T-cell (primary cell): ENCODE measurements at regions not wholly inside any gene's neighbourhood (a gene's known extent, or its start where the extent isn't known, plus 50 kb on each side); places are given as distances from the start of the nearest gene placed in this dataset.

Experiments used
- ATAC-seq, 4 experiments: fragments of 200-7000 bp in 3 of 4; fragments of 150-1000 bp in 1 of 4; cut with Tn5 transposase; replicated peaks in 1 of 4; 1 replicate in 3 of 4; 2 replicates in 1 of 4; pipeline ENCODE4 v1.10.0; 2021; ENCODE audit warnings: moderate library complexity in 3 of 4, mild to moderate bottlenecking in 2 of 4, moderate number of reproducible peaks in 1 of 4
- CTCF ChIA-PET, 2 donors: fragments of 300-600 bp; sonication (Branson Sonifier 250); formaldehyde crosslinking; loops; one replicate each; lab custom pipeline; 2022; ENCODE audit warnings: antibody characterized with exemption in 2 of 2; lab: Charles Lee
- POLR2A ChIA-PET, 2 donors: fragments of 300-600 bp; sonication (Branson Sonifier 250); formaldehyde crosslinking; loops; one replicate each; lab custom pipeline; 2022; ENCODE audit warnings: antibody characterized with exemption in 2 of 2; lab: Charles Lee
- DNase-seq, 35 experiments: peaks; one replicate each; pipeline versions ENCODE4 v3.0.0 to v3.0.0-alpha.2; 2013 to 2023
- H3K27ac ChIP-seq: one replicate; pipeline ENCODE4 v1.5.1; 2013; ENCODE audit warnings: low read length
- H3K27me3 ChIP-seq, 2 experiments: replicated peaks in 1 of 2; 1 replicate in 1 of 2; 2 replicates in 1 of 2; pipeline versions ENCODE4 v1.6.1 to v1.7.0; 2013; ENCODE audit warnings: low read length in 1 of 2, mixed read lengths in 1 of 2; ENCODE audit not compliant: control insufficient read depth in 2 of 2, insufficient read depth in 2 of 2; ENCODE audit errors: extremely low read depth in 1 of 2
- H3K36me3 ChIP-seq, 2 donors: 1 replicate in 1 of 2; 2 replicates in 1 of 2; pipeline versions ENCODE4 v1.6.1 to v1.7.0; 2013; ENCODE audit warnings: low read length in 1 of 2; ENCODE audit not compliant: control insufficient read depth in 2 of 2, insufficient read depth in 1 of 2; ENCODE audit errors: extremely low read depth in 1 of 2
- H3K4me1 ChIP-seq, 2 experiments: 1 replicate in 1 of 2; 2 replicates in 1 of 2; pipeline versions ENCODE4 v1.6.1 to v1.7.0; 2013; ENCODE audit warnings: low read length in 2 of 2, mixed read lengths in 1 of 2; ENCODE audit not compliant: insufficient read depth in 2 of 2, control insufficient read depth in 1 of 2; ENCODE audit errors: extremely low read depth in 1 of 2
- H3K4me3 ChIP-seq, 2 donors: 1 replicate in 1 of 2; 2 replicates in 1 of 2; pipeline versions ENCODE4 v1.5.1 to v1.7.0; 2013; ENCODE audit warnings: mild to moderate bottlenecking in 2 of 2, low read length in 1 of 2, moderate library complexity in 1 of 2; ENCODE audit not compliant: control insufficient read depth in 1 of 2; ENCODE audit errors: extremely low read depth in 1 of 2
- H3K9me3 ChIP-seq: 2 replicates; pipeline ENCODE4 v1.7.0; 2013
- H3K27ac Mint-ChIP-seq, 2 donors: one replicate each; pipeline ENCODE4 v1.8.0; 2020 to 2021; ENCODE audit warnings: mild to moderate bottlenecking in 2 of 2, mixed read lengths in 2 of 2
- H3K27me3 Mint-ChIP-seq, 2 donors: one replicate each; pipeline ENCODE4 v1.8.0; 2021 to 2022; ENCODE audit warnings: mixed read lengths in 2 of 2
- H3K36me3 Mint-ChIP-seq: one replicate; pipeline ENCODE4 v1.8.0; 2021; ENCODE audit warnings: mixed read lengths
- H3K4me1 Mint-ChIP-seq, 3 donors: one replicate each; pipeline ENCODE4 v1.8.0; 2020 to 2022; ENCODE audit warnings: mixed read lengths in 3 of 3, mild to moderate bottlenecking in 1 of 3
- H3K4me3 Mint-ChIP-seq, 3 donors: one replicate each; pipeline ENCODE4 v1.8.0; 2020 to 2022; ENCODE audit warnings: mild to moderate bottlenecking in 3 of 3, mixed read lengths in 3 of 3, moderate library complexity in 3 of 3
- H3K9me3 Mint-ChIP-seq, 3 donors: one replicate each; pipeline ENCODE4 v1.8.0; 2020 to 2022; ENCODE audit warnings: mixed read lengths in 3 of 3
- WGBS: methylation state at CpG from one replicate; pipeline ENCODE4 v1.1.5; 2013; ENCODE audit warnings: missing lambda C conversion rate; ENCODE audit not compliant: insufficient coverage; 5-methylcytosine and 5-hydroxymethylcytosine counted together

DNA sequence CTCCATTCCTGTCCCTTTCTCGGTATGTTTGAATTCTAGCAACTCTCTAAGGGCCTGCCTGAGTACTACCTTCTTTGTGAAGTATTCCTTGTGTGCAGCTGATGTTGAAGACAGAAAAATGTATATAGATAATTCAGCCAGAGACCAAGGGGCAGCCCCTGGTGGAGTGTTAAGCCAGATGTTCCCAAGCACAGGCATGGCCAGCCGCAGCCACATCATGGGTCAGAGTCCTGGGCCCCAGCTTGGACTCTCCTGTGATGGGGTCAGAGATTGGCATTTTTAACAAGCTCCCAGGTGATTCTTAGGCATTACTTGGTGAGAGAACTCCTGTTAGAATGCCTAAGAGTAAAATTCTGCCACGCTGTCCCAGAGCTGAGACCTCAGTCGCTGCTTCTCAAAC is 100.8 kb downstream of the IRF8 start:
- Mint-ChIP-seq H3K27me3 (no peaks in the 10 kb centered on the region), H3K27ac (no peak overlapping the region), H3K36me3 (no peaks in the 10 kb centered on the region), H3K4me3 (no peak overlapping the region), H3K4me1 (peaks cover 13 to 24% (median 17%) of the 10 kb centered on the region in 3 donors), H3K9me3 (no peaks in the 10 kb centered on the region)
- H3K4me3 ChIP-seq, result no peak overlapping the region
- CTCF ChIA-PET, result no interaction called here
- POLR2A ChIA-PET, result no interaction called here
- H3K27ac ChIP-seq, result no peak overlapping the region
- peaks cover 0 to 13% of the 10 kb centered on the region in 2 experiments for H3K4me1 ChIP-seq
- ATAC-seq (no peak), DNase-seq (no peak)
- H3K9me3 ChIP-seq, result no peaks in the 10 kb centered on the region
- WGBS, result 100% methylated on average over 1 of the region's 4 CpGs
- peaks cover 0 to 2% of the 10 kb centered on the region in 2 experiments for H3K27me3 ChIP-seq
- no peaks in the 10 kb centered on the region for H3K36me3 ChIP-seq

DNA sequence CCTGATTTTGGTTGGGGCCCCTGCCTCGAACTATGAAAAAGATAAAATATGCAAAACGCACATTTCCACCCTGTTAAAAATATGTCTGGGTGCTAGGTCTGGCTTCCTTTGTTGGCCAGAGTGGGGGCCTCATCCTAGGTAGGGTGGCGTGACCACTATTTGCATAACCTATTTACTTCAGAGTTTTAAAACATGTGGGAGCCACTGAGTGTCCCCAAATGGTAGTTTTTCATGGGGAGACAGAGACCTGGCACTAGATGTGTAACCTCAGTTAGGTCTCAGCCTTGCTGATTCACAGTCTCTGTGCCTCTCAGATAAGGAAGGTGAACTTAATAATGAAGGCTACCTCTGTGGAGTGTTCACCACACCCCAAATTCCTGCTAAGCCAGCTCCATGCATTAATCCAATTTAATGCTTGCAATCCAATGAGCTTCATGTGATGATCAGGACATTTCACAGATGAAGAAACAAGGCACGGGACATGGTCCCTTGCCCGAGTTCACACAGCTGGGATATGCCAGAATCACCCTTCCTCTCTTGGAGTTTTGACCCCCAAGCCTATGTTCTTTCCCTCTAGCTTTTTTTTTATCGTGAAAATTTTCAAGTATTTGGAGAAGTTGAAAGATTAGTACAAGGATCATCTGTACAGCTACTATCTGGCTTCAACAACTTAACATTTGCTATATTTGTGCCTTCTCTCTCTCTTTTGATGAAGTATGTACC is 103.4 kb downstream of the IRF8 start:
- Histone ChIP-seq H3K4me3 (no peak overlapping the region), H3K9me3 (no peaks in the 10 kb centered on the region), H3K27me3 (no peaks in the 10 kb centered on the region), H3K4me1 (peaks cover 0 to 5% of the 10 kb centered on the region in 2 experiments), H3K36me3 (no peaks in the 10 kb centered on the region), H3K27ac (no peak overlapping the region)
- CTCF ChIA-PET, result interaction anchor here in 1 of 2 donors (0.6 kb wide), 1 partner anchor 16 kb away, joined by 4 read pairs; no protein-coding TSS in a partner anchor
- Mint-ChIP-seq H3K27ac (no peak overlapping the region), H3K9me3 (no peaks in the 10 kb centered on the region), H3K4me3 (no peak overlapping the region), H3K27me3 (no peaks in the 10 kb centered on the region), H3K4me1 (peaks cover 10 to 12% (median 12%) of the 10 kb centered on the region in 3 donors), H3K36me3 (no peaks in the 10 kb centered on the region)
- POLR2A ChIA-PET, result interaction anchor here in 1 of 2 donors (0.5 kb wide), 1 partner anchor 404 kb away, joined by 8 read pairs; no protein-coding TSS in a partner anchor
- DNase-seq, result no peak
- WGBS, result no CpG with 5 or more reads among the region's 6 CpGs
- no peak for ATAC-seq

DNA sequence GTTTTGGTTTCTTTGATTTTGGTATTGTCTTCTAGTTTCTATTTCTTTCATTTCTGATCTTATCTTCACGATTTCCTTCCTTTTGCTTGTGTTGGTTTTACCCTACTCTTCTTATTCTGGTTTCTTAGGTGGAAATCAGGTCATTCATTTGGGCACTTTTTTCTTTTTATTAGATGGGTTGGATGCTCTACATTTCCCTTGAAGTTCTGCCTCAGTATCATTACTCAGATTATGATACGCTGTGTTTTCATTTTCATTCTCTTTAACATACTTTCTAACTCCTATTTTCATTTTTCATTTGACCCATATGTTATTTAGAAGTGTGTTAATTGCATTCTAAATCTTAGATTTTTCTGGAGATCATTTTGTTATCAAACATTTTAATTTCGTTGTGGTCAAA is 108.6 kb downstream of the IRF8 start:
- Histone ChIP-seq H3K4me3 (no peak overlapping the region), H3K27me3 (peaks cover 0 to 11% of the 10 kb centered on the region in 2 experiments), H3K9me3 (no peaks in the 10 kb centered on the region), H3K36me3 (no peaks in the 10 kb centered on the region), H3K4me1 (no peaks in the 10 kb centered on the region), H3K27ac (no peak overlapping the region)
- Mint-ChIP-seq H3K9me3 (no peaks in the 10 kb centered on the region), H3K4me1 (peaks cover 13 to 23% (median 19%) of the 10 kb centered on the region in 3 donors), H3K4me3 (peak overlapping the region in 1 of 3 donors; percentile 6), H3K36me3 (no peaks in the 10 kb centered on the region), H3K27ac (no peak overlapping the region), H3K27me3 (peaks cover 0 to 6% of the 10 kb centered on the region in 2 donors)
- POLR2A ChIA-PET, result no interaction called here
- CTCF ChIA-PET, result no interaction called here
- DNase-seq (no peak), ATAC-seq (no peak)
- no CpG with 5 or more reads among the region's 3 CpGs for WGBS

DNA sequence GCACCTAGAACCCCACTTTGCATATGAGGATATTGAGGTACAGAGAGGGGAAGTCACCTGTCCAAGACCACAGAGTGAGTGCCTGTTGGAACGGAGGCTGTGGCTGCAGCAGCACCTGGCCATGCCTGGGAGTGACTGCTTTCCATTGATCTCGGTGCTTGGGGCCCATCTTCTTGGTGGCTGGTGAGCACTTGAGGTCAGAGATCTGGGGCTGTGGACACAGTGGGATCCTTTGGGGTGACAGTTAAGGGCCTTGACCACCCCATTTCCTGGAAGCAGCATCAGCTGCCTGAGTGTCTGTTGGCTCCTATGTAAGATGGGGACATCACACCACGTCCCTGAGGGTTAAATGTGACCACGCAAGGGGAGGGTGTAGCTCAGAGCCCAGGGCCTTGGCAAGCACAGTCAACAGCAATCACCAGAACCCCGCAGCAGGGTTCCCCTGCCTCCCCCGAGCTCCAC is 111.7 kb downstream of the IRF8 start:
- Histone ChIP-seq H3K27me3 (peaks cover 0 to 11% of the 10 kb centered on the region in 2 experiments), H3K9me3 (no peaks in the 10 kb centered on the region), H3K4me1 (no peaks in the 10 kb centered on the region), H3K36me3 (no peaks in the 10 kb centered on the region), H3K27ac (no peak overlapping the region), H3K4me3 (no peak overlapping the region)
- H3K4me1 Mint-ChIP-seq, result peaks cover 13 to 23% (median 19%) of the 10 kb centered on the region in 3 donors
- DNase-seq (no peak), ATAC-seq (no peak)
- POLR2A ChIA-PET, result no interaction called here
- CTCF ChIA-PET, result interaction anchor here (0.6 to 1.1 kb wide), 2 partner anchors 25 to 190 kb away, joined by 3 to 5 read pairs; no protein-coding TSS in a partner anchor
- H3K27me3 Mint-ChIP-seq, result peaks cover 2 to 10% of the 10 kb centered on the region in 2 donors
- H3K9me3 Mint-ChIP-seq, result peaks cover 0 to 4% (median 0%) of the 10 kb centered on the region in 3 donors
- 65% methylated on average over 3 of the region's 6 CpGs for WGBS
- no peak overlapping the region for H3K4me3 Mint-ChIP-seq
- no peaks in the 10 kb centered on the region for H3K36me3 Mint-ChIP-seq
- no peak overlapping the region for H3K27ac Mint-ChIP-seq

DNA sequence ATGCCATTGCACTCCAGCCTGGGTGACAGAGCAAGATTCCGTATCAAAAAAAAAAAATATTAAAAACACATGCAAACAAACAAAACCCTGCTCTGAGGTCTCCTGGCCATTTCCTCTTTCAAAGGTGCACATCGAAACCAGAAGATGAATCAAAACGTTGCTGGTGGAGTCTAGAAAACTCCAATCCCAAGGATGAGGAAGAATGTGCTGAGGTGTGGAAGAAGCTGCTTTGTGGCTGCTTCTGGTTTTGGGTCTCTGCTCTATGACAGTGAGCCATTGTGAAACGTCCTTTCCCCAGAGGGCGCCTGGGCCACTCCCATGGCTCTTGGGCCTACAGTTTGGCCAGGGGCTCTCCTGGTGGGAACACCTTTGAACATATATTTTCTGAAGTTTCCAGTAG is 112.6 kb downstream of the IRF8 start:
- ATAC-seq (no peak), DNase-seq (no peak)
- H3K9me3 Mint-ChIP-seq, result peaks cover 0 to 4% (median 0%) of the 10 kb centered on the region in 3 donors
- no peak overlapping the region for H3K4me3 Mint-ChIP-seq
- Histone ChIP-seq H3K4me1 (no peaks in the 10 kb centered on the region), H3K4me3 (no peak overlapping the region), H3K27me3 (peaks cover 0 to 12% of the 10 kb centered on the region in 2 experiments), H3K36me3 (no peaks in the 10 kb centered on the region), H3K9me3 (no peaks in the 10 kb centered on the region), H3K27ac (no peak overlapping the region)
- H3K36me3 Mint-ChIP-seq, result no peaks in the 10 kb centered on the region
- ChIA-PET POLR2A (no interaction called here), CTCF (interaction anchor here (0.7 to 1.6 kb wide), 3 partner anchors 190 to 192 kb away, joined by 3 to 7 read pairs (median 5); no protein-coding TSS in a partner anchor)
- peaks cover 13 to 23% (median 19%) of the 10 kb centered on the region in 3 donors for H3K4me1 Mint-ChIP-seq
- 67% methylated on average over 4 of the region's 5 CpGs for WGBS
- peaks cover 4 to 10% of the 10 kb centered on the region in 2 donors for H3K27me3 Mint-ChIP-seq
- no peak overlapping the region for H3K27ac Mint-ChIP-seq

DNA sequence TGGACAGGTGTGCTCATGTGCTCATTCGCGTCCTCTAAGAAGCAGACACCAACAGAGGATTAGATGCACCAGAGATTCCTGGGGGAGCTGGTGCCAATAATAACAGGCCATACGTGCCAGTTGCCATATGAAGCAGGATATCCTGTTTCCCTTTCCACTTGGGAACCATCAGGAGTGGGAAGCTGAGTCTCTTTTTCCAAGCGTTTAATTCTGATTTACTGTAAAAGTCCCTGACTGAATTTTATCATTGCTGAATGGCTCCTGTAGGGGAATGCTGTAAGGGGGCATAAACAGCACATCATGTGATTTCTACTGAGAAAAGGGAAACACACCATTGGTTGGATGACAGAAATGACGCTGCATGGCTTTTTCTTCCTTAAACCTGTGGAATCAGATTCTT is 113.3 kb downstream of the IRF8 start:
- H3K27ac ChIP-seq, result no peak overlapping the region
- H3K36me3 ChIP-seq, result no peaks in the 10 kb centered on the region
- DNase-seq (no peak), ATAC-seq (no peak)
- peaks cover 0 to 4% (median 0%) of the 10 kb centered on the region in 3 donors for H3K9me3 Mint-ChIP-seq
- no peaks in the 10 kb centered on the region for H3K9me3 ChIP-seq
- POLR2A ChIA-PET, result no interaction called here
- peaks cover 9 to 10% of the 10 kb centered on the region in 2 donors for H3K27me3 Mint-ChIP-seq
- 92% methylated on average over 4 of the region's 5 CpGs for WGBS
- no peak overlapping the region for H3K4me3 Mint-ChIP-seq
- CTCF ChIA-PET, result interaction anchor here in 1 of 2 donors (1.6 kb wide), 1 partner anchor 191 kb away, joined by 7 read pairs; no protein-coding TSS in a partner anchor
- H3K27ac Mint-ChIP-seq, result no peak overlapping the region
- H3K36me3 Mint-ChIP-seq, result no peaks in the 10 kb centered on the region
- peaks cover 10 to 23% (median 16%) of the 10 kb centered on the region in 3 donors for H3K4me1 Mint-ChIP-seq
- H3K4me1 ChIP-seq, result no peaks in the 10 kb centered on the region
- peaks cover 0 to 16% of the 10 kb centered on the region in 2 experiments for H3K27me3 ChIP-seq
- no peak overlapping the region for H3K4me3 ChIP-seq
